ENCODE measurements at regions not wholly inside any gene's neighbourhood (a gene's known extent, or its start where the extent isn't known, plus 50 kb on each side); places are given as distances from the start of the nearest gene placed in this dataset.

- H3K4me3 ChIP-seq (ENCODE audit: low read length): no peak overlapping the region
- no peaks in the 10 kb centered on the region for H3K27me3 ChIP-seq (ENCODE audit: control insufficient read depth, insufficient read depth, low read length)
- H3K9me3 ChIP-seq (ENCODE audit: control insufficient read depth, insufficient read depth, low read length): no peaks in the 10 kb centered on the region
- TF ChIP-seq CTCF (IDR thresholded peaks at IDR 0.05): no peak
- Mint-ChIP-seq H3K27me3 (ENCODE audit: low read depth in 2 of 2) (no peaks in the 10 kb centered on the region), H3K4me3 (no peak overlapping the region), H3K9me3 (peaks cover 3% of the 10 kb centered on the region in 2 donors), H3K4me1 (no peaks in the 10 kb centered on the region), H3K27ac (no peak overlapping the region), H3K36me3 (no peaks in the 10 kb centered on the region)
- no peak for ATAC-seq
- DNase-seq: no peak
- no CpG with 5 or more reads among the region's 2 CpGs for WGBS (ENCODE audit: insufficient coverage)
- H3K36me3 ChIP-seq (ENCODE audit: control insufficient read depth, insufficient read depth, low read length): no peaks in the 10 kb centered on the region
- H3K27ac ChIP-seq (ENCODE audit: low read length): no peak overlapping the region
- intact Hi-C loops (cut with micrococcal nuclease): no loop called here
- H3K4me1 ChIP-seq (ENCODE audit: control insufficient read depth, insufficient read depth, low read length): no peaks in the 10 kb centered on the region
Observed at GRCh38 chr5:125786021-125786420, 637.2 kb upstream of the GRAMD2B start.

- Mint-ChIP-seq H3K27ac (no peak overlapping the region), H3K4me3 (no peak overlapping the region), H3K27me3 (ENCODE audit: low read depth in 2 of 2) (no peaks in the 10 kb centered on the region), H3K4me1 (no peaks in the 10 kb centered on the region), H3K36me3 (no peaks in the 10 kb centered on the region), H3K9me3 (peaks cover 10 to 11% of the 10 kb centered on the region in 2 donors)
- Histone ChIP-seq H3K27me3 (ENCODE audit: control insufficient read depth, insufficient read depth, low read length) (no peaks in the 10 kb centered on the region), H3K36me3 (ENCODE audit: control insufficient read depth, insufficient read depth, low read length) (no peaks in the 10 kb centered on the region), H3K9me3 (ENCODE audit: control insufficient read depth, insufficient read depth, low read length) (no peaks in the 10 kb centered on the region), H3K4me3 (ENCODE audit: low read length) (no peak overlapping the region), H3K27ac (ENCODE audit: low read length) (no peak overlapping the region), H3K4me1 (ENCODE audit: control insufficient read depth, insufficient read depth, low read length) (no peaks in the 10 kb centered on the region)
- TF ChIP-seq CTCF (IDR thresholded peaks at IDR 0.05): no peak
- WGBS (ENCODE audit: insufficient coverage): 95% methylated on average over 1 of the region's 1 CpG
- intact Hi-C loops (cut with micrococcal nuclease): no loop called here
- no peak for ATAC-seq
- no peak for DNase-seq
Observed at GRCh38 chr5:125793470-125793869, 629.7 kb upstream of the GRAMD2B start.

GRCh38 chr5:125794922-125795321 lies 628.3 kb upstream of the GRAMD2B start:
- Mint-ChIP-seq H3K27ac (no peak overlapping the region), H3K4me3 (no peak overlapping the region), H3K27me3 (ENCODE audit: low read depth in 2 of 2) (no peaks in the 10 kb centered on the region), H3K9me3 (peaks cover 11 to 16% of the 10 kb centered on the region in 2 donors), H3K36me3 (no peaks in the 10 kb centered on the region), H3K4me1 (no peaks in the 10 kb centered on the region)
- Histone ChIP-seq H3K27ac (ENCODE audit: low read length) (no peak overlapping the region), H3K9me3 (ENCODE audit: control insufficient read depth, insufficient read depth, low read length) (no peaks in the 10 kb centered on the region), H3K36me3 (ENCODE audit: control insufficient read depth, insufficient read depth, low read length) (no peaks in the 10 kb centered on the region), H3K27me3 (ENCODE audit: control insufficient read depth, insufficient read depth, low read length) (no peaks in the 10 kb centered on the region), H3K4me1 (ENCODE audit: control insufficient read depth, insufficient read depth, low read length) (no peaks in the 10 kb centered on the region), H3K4me3 (ENCODE audit: low read length) (no peak overlapping the region)
- DNase-seq (no peak), ATAC-seq (no peak)
- TF ChIP-seq CTCF (IDR thresholded peaks at IDR 0.05): no peak
- intact Hi-C loops (cut with micrococcal nuclease): no loop called here

GRCh38 chr5:125798307-125798706 lies 624.9 kb upstream of the GRAMD2B start:
- no peak for TF ChIP-seq CTCF (IDR thresholded peaks at IDR 0.05)
- Histone ChIP-seq H3K27ac (ENCODE audit: low read length) (no peak overlapping the region), H3K9me3 (ENCODE audit: control insufficient read depth, insufficient read depth, low read length) (no peaks in the 10 kb centered on the region), H3K4me1 (ENCODE audit: control insufficient read depth, insufficient read depth, low read length) (no peaks in the 10 kb centered on the region), H3K4me3 (ENCODE audit: low read length) (no peak overlapping the region), H3K36me3 (ENCODE audit: control insufficient read depth, insufficient read depth, low read length) (no peaks in the 10 kb centered on the region), H3K27me3 (ENCODE audit: control insufficient read depth, insufficient read depth, low read length) (no peaks in the 10 kb centered on the region)
- intact Hi-C loops (cut with micrococcal nuclease): no loop called here
- no peaks in the 10 kb centered on the region for H3K27me3 Mint-ChIP-seq (ENCODE audit: low read depth in 2 of 2)
- H3K36me3 Mint-ChIP-seq: no peaks in the 10 kb centered on the region
- DNase-seq: no peak
- H3K4me1 Mint-ChIP-seq: no peaks in the 10 kb centered on the region
- ATAC-seq: no peak
- H3K9me3 Mint-ChIP-seq: peaks cover 13 to 14% of the 10 kb centered on the region in 2 donors
- no peak overlapping the region for H3K4me3 Mint-ChIP-seq
- no peak overlapping the region for H3K27ac Mint-ChIP-seq

Data from natural killer cell (primary cell).